HG03558 (cell line): ENCODE measurements at regions not wholly inside any gene's neighbourhood (a gene's known extent, or its start where the extent isn't known, plus 50 kb on each side); places are given as distances from the start of the nearest gene placed in this dataset.
A peak's percentile ranks its signal among the peaks of the same experiment; 100 is the strongest.

ENCODE experiments used
- ATAC-seq: cut with Tn5 transposase; IDR thresholded peaks from one replicate; pipeline ENCODE4 v1.9.1; 2021; ENCODE audit warnings: moderate number of reproducible peaks; ENCODE audit not compliant: unreplicated experiment; ENCODE audit errors: extremely low read depth

DNA sequence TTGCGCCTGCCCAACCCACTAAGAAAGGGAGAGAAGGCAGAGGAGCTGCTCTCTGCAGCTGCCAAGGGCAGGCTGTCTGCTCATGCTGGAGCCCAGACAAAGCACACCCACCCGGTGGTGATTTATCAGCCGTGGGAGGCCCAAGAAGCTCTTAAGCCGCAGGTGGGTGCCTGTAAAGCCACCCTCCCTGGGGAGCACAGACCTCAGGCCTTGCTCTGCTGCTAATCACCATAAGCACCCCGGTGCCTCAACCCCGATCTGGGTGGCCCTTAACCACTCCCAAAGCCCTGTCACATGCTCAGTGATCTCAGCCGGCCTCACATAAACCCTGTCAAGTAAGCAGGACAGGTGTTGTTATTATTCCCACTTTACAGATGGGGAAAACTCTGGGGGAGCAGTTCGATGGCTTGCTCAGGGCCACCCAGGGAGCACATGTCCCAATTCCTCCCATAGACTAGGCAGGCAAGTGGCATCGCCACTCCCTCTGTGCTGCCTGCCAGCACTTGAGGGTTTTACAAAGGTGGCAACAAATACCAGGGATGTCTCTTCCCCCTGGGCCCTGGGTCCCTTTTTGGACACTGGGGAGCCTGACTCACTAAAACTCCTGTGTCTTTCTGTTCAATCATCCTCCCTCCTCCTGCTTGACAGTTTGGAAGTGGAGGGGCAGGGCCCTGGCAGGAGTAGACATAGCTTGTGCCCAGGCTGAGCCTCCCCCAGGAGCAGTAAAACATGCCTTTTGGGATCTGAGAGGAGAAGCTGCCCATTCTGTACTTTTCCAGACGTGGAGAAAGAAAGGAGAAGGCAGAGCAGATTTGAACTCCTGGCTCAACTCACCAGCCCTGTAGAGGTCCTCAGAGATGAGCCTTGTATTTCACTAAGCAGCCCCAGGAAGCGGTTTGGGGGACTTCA, 299.3 kb downstream of the SOX9 start:
- ATAC-seq = peak; percentile 30

DNA sequence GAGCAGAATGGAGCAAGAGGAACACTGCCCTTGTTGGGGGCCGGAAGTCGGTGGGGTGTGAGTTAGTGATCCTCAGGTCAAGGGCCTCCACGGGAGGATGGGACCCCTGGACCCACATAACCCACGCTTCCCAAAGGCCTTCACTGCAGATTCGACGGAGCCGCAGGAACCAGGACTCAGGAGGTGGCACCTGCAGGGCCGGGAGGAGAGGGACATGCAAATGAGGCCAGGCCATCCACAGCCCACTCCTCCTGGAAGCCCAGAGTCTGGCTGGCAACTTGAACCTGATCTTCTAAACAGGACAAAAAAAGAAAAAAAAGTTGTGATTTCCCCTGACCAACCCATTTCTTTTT, 299.9 kb downstream of the SOX9 start:
- ATAC-seq = no peak

DNA sequence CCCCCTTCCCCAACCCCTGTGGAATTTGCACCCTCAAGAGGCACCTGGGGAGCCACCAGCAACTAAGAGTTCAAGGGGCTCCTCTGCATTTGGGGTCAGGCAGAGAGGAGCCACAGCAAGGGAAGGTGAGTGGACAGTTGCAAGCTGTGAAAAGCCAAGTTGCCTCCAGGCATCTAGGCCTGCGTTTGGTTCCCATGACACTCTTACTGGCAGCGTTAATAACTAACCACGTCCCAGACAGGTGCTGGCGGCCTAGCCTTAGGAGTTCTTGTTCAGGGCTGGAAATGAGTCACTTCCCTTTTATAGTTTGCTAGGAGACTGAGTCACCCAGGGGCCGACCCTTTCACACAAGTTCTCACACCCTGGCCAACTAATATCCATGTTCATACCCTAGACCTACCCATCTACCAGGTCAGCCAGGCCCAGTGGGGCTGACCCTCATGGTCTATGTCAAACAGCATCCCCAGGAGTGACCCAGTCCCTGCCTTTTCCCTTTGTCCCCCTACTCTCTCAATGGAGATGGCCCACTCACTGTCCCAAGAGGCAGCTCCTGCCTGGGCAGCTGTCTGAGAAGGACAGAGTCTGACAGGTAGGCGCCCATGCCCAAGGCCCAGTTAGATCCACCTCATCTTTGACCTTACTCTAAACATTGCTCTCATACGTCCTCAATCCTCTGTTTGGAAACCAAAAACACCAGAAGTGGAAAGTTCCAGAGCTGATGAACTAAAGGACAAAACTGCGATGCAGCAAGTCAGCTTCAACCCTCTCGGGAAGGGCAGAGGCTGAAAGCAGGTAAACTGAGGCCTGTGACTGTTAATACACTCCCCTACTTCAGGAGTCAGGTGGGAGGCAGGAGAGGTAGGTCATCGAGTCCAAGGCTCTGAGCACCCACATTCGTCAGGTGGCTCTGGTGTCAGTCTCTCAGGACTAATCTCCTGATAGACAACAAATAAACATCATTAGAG, 300.6 kb downstream of the SOX9 start:
- peak; percentile 30 for ATAC-seq

DNA sequence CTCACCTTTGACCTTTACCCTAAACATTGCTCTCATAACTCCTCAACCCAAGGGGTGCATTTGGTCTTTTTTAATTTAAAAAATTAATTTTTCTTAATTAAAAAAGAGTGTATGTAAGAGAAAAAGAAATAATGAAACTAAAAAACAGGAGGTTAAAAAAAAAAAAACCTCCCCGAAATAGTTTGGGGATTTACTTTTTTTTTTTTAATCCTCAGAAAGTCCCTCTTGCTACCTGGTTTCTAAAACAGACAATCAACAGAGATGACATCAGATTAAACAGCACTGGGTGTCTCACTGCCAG, 301.3 kb downstream of the SOX9 start:
- ATAC-seq = no peak

DNA sequence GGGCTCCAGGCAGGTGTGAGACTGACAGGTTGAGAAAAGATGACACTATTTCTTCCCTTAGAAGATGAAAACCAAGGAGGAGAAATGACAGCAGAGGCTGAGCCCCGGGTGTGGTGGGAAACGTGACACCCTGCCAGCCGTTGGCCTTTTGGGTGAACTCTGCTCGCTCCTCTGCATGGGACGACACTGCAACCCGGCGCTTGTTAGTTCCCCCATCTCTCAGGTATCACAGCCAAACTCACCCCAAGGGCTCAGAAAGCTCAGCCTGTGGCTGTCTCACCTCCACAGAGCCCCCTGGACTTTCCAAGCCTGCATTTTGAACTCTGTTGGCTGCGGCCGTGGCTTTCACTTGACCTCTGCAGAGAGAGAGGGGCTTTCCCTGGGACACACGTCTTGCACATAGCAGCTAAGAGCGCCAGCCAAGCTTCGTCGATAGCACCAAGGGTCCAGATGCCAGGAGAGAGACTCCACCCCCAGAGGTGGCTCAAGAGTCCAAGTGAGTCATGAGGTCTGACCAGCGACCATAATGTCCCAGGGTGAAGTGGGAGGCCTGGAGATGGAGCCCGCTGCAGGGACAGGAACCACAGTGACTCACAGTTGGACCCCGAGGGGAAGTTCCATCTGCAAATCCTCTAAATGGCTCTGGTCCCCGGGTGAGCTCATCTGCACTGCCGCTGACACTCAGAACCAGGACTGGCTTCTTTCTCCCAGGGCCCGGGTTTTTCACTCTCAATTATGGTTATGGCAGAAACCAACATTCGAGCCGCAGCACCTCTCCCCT, 301.9 kb downstream of the SOX9 start:
- peak; percentile 24 for ATAC-seq

DNA sequence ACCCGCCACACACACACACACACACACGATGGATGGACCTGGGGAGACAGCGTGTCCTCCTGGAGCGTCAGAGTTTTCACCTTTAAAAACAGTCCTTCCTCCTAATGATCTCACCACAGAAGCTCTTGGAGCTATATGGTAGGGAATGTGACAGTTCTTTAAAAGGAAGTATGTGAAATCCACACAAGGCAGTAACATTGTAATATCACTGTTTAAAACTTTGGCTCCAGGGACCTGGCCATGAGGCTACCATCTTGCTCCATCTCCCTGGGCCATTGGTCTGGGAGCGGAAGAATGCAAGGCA, 302.4 kb downstream of the SOX9 start:
- no peak for ATAC-seq

DNA sequence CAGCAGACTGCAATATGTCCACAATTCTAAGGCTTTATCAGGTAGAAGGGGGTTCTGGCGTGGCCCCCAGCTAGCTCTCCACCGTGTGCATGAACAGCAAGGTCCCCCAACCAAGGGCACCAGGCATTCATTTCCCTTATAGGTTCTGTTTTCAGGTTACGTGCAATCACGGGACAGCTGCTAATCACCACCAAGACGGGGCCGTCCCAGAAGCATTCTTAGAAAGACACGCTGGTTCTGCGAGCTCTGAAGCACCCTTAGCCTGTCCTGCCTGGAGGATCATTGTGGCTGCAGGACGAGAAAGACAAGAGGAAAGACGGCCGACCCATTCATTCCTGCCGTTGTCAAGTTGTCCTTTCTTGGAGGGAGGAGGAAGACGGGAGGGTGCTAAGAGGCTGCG, 302.9 kb downstream of the SOX9 start:
- ATAC-seq = no peak

DNA sequence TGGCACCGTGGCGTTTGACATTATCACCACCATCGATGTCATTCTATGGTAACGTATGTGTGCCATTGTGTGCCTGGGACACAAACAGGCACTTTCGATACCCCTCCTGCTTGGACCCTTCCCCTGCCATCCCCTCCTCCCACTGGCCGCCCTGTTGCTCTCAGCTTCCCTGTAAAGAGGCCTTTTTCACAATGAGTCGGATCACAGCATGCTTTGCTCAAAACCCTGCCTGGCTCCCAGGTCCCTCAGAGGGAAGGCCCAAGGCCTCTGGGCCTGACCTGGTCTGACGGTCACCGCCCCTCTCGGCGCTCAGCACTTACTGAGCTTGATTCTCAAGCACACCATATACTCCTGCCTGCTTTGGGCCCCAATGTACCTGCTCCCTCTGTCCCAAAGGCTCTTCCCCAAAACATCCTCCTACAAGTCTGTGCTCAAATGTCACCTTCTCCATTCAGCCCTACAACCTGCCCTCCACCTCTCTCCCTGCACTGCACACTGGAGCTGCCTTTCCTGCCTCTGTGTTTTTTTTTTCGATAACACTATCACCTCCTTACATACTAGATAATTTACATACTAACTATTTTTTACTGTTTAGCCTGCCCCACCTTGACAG, 303.8 kb downstream of the SOX9 start:
- no peak for ATAC-seq

DNA sequence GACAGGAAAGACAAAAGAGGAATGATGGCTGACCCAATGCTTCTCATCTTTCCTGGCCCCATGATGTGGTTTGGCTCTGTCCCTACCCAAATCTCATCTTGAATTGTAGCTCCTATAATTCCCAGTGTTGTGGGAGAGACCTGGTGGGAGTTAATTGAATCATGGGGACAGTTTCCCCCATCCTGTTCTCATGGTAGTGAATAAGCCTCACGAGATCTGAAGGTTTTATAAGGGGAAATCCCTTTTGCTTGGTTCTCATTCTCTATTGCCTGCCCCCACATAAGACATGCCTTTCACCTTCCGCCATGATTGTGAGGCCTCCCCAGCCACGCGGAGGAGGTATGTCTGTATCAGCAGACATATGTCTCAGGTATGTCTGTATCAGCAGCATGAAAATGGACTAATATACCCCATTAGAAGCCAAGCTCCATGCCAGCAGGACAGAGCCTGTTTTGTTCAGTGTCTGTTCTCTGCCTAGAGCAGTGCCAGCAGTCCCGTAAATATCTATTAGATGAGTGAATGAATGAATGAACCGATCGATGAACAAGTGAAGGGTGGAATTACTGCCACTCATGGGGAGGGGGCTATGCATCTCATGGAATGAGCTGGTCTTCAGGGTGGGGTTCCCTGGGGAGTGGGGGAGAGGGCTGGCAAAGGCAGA, 304.4 kb downstream of the SOX9 start:
- no peak for ATAC-seq

DNA sequence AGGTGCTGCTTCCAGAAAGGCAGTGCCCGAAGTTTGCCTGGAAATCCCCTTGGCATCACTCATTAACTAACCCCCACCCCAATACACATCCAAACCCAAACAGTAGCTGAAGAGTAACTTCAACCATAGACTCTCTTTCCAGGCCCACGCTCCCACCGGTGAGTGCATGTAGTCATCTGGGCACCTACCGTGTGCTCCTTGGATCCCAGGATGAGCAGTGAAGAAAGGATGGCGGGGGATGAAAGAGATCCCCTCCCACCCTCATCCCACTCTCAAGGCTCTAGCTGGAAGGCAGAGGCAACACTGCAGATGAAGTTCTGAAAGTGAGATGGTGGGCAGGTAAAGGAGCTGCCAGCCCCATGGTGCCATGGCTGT, 305.0 kb downstream of the SOX9 start:
- no peak for ATAC-seq

DNA sequence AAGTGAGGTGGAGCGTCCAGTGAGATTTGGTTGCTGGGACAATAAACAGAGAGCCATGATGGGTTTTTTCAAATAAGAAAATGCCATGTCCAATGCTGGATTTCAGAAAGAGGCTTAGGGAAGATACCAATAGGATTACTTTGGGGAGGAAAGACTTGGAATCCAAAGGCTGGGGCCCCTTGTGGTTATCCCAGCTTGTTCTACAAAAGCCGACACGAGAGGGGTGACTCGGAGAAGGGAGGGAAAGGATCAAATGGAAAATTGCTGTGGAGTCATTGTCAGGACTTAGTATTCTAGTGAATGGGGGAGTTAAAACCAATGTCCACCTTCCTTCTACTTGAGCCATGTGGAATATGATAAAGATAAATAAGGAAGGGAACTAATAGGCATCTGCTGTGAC, 305.5 kb downstream of the SOX9 start:
- no peak for ATAC-seq

DNA sequence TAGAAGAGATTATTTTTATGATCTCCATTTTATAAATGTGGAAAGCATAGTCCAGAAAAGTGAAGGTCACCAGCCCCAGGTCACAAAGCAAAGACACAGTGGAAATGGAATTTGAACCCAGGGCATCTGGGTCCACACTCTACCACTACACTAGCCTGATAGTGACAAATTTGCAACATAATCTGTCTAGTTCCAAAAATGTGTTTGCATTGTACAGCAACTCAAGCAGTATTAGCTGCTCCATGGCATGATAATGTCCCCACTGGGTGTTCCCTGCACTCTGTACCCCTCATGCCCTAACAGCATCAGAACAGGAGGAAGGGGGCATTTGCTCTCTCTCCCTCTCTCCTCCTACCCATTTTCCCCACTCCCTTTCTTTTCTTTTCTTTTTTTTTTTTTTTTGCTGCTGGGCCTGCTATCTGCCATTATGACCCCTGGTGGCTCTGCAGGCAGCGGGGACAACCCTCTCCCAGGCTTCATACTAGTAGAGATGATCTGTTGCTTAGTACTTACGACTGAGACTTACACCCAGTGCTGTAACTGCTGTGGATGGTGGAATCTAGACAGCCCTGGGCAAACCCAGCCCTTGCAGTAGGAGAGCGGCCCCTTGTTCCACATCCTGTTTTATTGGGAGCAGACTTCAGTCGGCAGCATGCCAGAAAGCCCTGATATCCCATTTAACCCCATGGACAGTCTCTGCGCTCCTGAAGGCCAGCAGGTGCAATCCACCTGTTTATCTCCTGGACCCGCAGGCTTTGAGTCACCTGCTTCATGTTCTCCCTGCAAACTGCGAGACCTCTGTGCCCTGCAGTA, 306.3 kb downstream of the SOX9 start:
- ATAC-seq = no peak

DNA sequence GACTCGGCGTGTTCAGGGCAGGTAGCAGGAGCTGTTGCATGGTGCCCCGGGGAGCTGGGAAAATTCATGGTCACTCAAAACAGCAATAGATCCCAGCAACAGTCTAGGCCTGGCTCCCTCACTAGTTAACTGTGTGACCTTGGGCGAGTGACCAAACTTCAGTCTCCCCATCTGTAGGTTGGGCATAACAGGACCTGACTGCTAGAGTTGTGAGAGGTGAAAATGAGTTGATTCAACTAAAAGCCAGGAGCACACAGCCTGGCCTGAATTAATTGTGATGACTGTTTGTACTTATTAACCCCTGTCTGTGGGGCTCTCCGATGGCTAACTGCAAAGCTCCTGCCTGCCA, 306.9 kb downstream of the SOX9 start:
- ATAC-seq = no peak

DNA sequence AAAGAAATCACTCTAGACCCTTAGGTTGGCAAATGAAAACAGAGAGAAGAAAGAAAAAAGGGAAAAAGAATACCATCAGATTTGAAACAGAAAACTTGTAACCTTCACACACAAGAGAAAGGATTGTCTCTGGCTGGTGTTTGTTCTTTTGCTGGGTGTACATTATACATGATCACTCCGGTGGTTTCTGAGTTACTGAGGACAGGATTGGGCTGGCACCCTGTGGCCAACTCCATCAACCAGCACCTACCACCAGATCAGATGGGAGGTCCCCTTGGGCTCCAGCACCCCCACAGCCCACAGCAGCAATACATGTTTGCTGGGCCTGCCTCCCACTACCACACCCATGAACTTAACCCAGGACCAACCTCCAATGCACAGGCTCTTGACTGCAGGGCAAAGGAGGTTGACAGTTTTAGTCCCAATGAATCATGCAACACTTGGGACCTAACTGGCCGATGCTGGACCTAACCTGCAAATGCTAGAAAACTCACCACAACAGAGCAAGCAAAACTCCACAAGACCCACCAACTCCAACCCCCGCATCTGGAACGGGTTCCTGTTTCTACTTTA, 308.3 kb downstream of the SOX9 start:
- no peak for ATAC-seq

DNA sequence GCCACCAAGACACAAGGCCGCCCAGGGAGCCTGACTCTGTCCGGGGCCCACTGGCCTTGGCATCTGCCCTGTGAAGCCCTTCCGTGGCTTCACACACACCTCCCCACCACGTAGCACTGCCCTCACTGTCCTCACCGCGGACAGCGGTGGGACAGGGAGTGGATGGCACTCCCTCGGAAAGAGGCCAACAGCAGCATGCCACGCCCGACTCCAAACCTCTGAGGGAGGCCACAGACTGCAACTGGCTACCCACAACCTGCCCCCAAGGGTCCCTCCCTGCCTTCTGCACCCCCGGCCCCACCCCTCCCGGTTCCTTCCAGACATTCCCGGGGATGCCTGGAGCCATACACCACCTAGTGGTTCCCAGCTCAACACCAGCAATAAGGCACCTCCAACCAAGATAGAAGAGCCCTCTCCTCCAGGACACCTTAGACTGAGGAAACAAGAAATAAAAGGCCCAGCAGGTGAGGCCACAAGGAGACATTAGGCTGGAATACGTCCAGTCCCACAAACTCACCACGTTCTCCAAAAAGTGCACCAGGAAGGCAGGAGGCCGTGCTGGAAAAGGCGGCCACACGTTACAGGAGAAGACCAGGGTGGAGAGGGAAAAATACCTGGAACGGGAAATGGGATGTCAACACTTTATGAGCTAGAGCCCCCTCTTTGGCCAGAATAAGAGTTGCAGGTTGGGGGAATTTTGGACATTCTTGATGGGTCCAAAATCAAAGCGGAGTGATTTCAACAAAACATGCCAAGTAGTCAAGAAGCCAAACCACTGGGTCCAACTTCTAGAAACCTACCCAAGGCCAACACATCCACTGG, 310.0 kb downstream of the SOX9 start:
- ATAC-seq = no peak

DNA sequence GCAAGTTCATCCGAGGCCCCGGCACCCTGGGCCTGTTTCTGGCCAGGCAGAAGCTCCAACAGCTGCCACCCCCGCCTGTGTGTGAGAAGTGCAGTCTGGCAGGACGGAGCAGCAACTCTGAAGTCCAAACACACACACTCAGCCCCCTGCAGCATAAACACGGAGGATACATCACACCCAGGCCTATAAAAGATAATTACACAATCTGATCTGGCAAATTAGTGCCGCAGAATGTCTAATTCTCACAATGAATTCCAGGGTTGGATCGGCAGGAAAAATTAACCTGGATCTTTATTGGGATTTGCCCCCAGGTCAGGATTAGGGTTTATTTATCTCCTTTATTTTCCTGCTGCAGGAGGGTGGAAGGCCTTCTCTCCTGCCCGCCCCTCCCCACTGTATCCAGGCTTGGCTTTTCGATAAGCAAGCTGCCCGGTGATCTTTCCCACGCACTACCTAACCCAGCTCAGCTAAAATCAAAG, 311.4 kb downstream of the SOX9 start:
- ATAC-seq = no peak

DNA sequence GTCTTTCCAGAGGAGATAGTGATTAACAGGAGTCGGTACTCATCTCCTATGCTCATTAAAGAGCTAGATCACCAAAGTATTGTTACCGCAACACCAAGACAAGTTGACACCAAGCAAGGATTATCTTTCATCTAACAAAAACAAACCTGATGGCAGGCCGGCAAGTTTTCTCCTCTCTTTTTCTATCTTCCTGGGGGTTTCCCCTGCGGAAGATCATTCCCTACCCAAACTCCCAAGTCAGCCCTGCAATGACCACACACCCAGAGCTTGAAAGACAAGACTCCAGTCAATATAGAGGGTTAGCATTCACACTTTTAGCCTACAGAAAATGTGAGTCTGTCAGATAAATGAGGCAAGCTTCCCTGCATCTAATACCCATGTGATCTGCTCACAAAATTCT, 312.1 kb downstream of the SOX9 start:
- no peak for ATAC-seq

DNA sequence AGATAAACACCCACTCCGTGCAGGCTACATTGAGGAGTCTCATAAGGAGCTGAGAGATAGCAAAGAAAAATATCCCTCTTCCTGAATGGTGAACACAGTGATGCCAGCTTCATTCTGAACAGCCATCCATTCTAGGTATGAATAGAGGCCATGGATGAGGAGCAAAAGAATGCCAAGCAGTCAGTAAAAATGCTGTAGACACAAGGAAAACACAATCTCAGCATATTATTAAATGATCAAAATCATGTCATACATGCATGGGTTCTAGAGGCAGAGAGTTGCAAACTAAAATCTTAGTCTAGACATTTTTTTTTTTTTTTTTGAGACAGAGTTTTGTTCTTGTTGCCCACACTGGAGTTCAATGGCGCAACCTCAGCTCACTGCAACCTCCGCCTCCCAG, 313.0 kb downstream of the SOX9 start:
- no peak for ATAC-seq
